Adipocyte (in vitro differentiated cells): ENCODE measurements at regions not wholly inside any gene's neighbourhood (a gene's known extent, or its start where the extent isn't known, plus 50 kb on each side); places are given as distances from the start of the nearest gene placed in this dataset.

Experiments used
- DNase-seq: peaks from one replicate; pipeline ENCODE4 v3.0.0-alpha.2; 2015; ENCODE audit warnings: low read depth
- H3K27me3 ChIP-seq: replicated peaks from 2 replicates; pipeline ENCODE4 v1.7.0; 2013; ENCODE audit warnings: mild to moderate bottlenecking, low read length, moderate library complexity; ENCODE audit not compliant: control insufficient read depth, insufficient read depth
- H3K36me3 ChIP-seq: 2 replicates; pipeline ENCODE4 v1.7.0; 2013; ENCODE audit warnings: low read length, mild to moderate bottlenecking, moderate library complexity; ENCODE audit not compliant: control insufficient read depth, insufficient read depth, severe bottlenecking
- H3K4me1 ChIP-seq: 2 replicates; pipeline ENCODE4 v1.7.0; 2013; ENCODE audit warnings: mild to moderate bottlenecking, low read length, moderate library complexity; ENCODE audit not compliant: control insufficient read depth, insufficient read depth
- H3K4me3 ChIP-seq: 2 replicates; pipeline ENCODE4 v1.7.0; 2013; ENCODE audit warnings: mild to moderate bottlenecking, low read length, moderate library complexity
- H3K9ac ChIP-seq: 2 replicates; pipeline ENCODE4 v1.7.0; 2013; ENCODE audit warnings: mild to moderate bottlenecking, low read length, moderate library complexity
- H3K9me3 ChIP-seq: 2 replicates; pipeline ENCODE4 v1.7.0; 2013; ENCODE audit warnings: mild to moderate bottlenecking, low read length, moderate library complexity; ENCODE audit not compliant: control insufficient read depth

- H3K9ac ChIP-seq: no peak overlapping the region
- H3K4me1 ChIP-seq: no peaks in the 10 kb centered on the region
- no peak overlapping the region for H3K4me3 ChIP-seq
- H3K27me3 ChIP-seq: no peaks in the 10 kb centered on the region
- DNase-seq: no peak
- H3K9me3 ChIP-seq: peaks cover 6% of the 10 kb centered on the region
- H3K36me3 ChIP-seq: no peaks in the 10 kb centered on the region
Measured at GRCh38 chr5:27267209-27267824, 228.9 kb upstream of the CDH9 start.

- H3K27me3 ChIP-seq: no peaks in the 10 kb centered on the region
- no peaks in the 10 kb centered on the region for H3K4me1 ChIP-seq
- peaks cover 6% of the 10 kb centered on the region for H3K9me3 ChIP-seq
- no peaks in the 10 kb centered on the region for H3K36me3 ChIP-seq
- no peak overlapping the region for H3K4me3 ChIP-seq
- DNase-seq: no peak
- H3K9ac ChIP-seq: no peak overlapping the region
Measured at GRCh38 chr5:27266184-27266583, 227.8 kb upstream of the CDH9 start.

GRCh38 chr5:27257696-27258095 lies 219.3 kb upstream of the CDH9 start:
- peaks cover 4% of the 10 kb centered on the region for H3K27me3 ChIP-seq
- H3K9me3 ChIP-seq: peaks cover 4% of the 10 kb centered on the region
- no peak for DNase-seq
- H3K4me1 ChIP-seq: no peaks in the 10 kb centered on the region
- H3K9ac ChIP-seq: no peak overlapping the region
- no peaks in the 10 kb centered on the region for H3K36me3 ChIP-seq
- no peak overlapping the region for H3K4me3 ChIP-seq

GRCh38 chr5:27252911-27253310 lies 214.5 kb upstream of the CDH9 start:
- no peaks in the 10 kb centered on the region for H3K27me3 ChIP-seq
- no peaks in the 10 kb centered on the region for H3K4me1 ChIP-seq
- no peak overlapping the region for H3K4me3 ChIP-seq
- no peak for DNase-seq
- H3K9me3 ChIP-seq: peaks cover 4% of the 10 kb centered on the region
- H3K36me3 ChIP-seq: no peaks in the 10 kb centered on the region
- no peak overlapping the region for H3K9ac ChIP-seq

GRCh38 chr5:27242258-27242626 lies 203.9 kb upstream of the CDH9 start:
- Histone ChIP-seq H3K4me1 (peaks cover 12% of the 10 kb centered on the region), H3K4me3 (no peak overlapping the region), H3K9me3 (peaks cover 14% of the 10 kb centered on the region), H3K9ac (no peak overlapping the region), H3K27me3 (no peaks in the 10 kb centered on the region), H3K36me3 (no peaks in the 10 kb centered on the region)
- DNase-seq: no peak

GRCh38 chr5:27241564-27242257 lies 203.3 kb upstream of the CDH9 start:
- Histone ChIP-seq H3K27me3 (no peaks in the 10 kb centered on the region), H3K4me3 (no peak overlapping the region), H3K9me3 (peaks cover 14% of the 10 kb centered on the region), H3K36me3 (no peaks in the 10 kb centered on the region), H3K4me1 (peaks cover 12% of the 10 kb centered on the region), H3K9ac (no peak overlapping the region)
- peak; percentile 96 for DNase-seq

- Histone ChIP-seq H3K4me3 (no peak overlapping the region), H3K9ac (no peak overlapping the region), H3K36me3 (no peaks in the 10 kb centered on the region), H3K9me3 (peaks cover 14% of the 10 kb centered on the region), H3K4me1 (peaks cover 12% of the 10 kb centered on the region), H3K27me3 (no peaks in the 10 kb centered on the region)
- no peak for DNase-seq
Measured at GRCh38 chr5:27240791-27241190, 202.4 kb upstream of the CDH9 start.

- no peaks in the 10 kb centered on the region for H3K4me1 ChIP-seq
- peaks cover 4% of the 10 kb centered on the region for H3K27me3 ChIP-seq
- no peak overlapping the region for H3K4me3 ChIP-seq
- H3K9ac ChIP-seq: no peak overlapping the region
- no peak for DNase-seq
- H3K36me3 ChIP-seq: no peaks in the 10 kb centered on the region
- peaks cover 3% of the 10 kb centered on the region for H3K9me3 ChIP-seq
Measured at GRCh38 chr5:27234916-27235315, 196.5 kb upstream of the CDH9 start.

GRCh38 chr5:27221410-27221809 lies 183.0 kb upstream of the CDH9 start:
- Histone ChIP-seq H3K4me3 (no peak overlapping the region), H3K9ac (no peak overlapping the region), H3K27me3 (no peaks in the 10 kb centered on the region), H3K4me1 (no peaks in the 10 kb centered on the region), H3K36me3 (no peaks in the 10 kb centered on the region), H3K9me3 (no peaks in the 10 kb centered on the region)
- no peak for DNase-seq

GRCh38 chr5:27220752-27221151 lies 182.4 kb upstream of the CDH9 start:
- H3K4me3 ChIP-seq: no peak overlapping the region
- no peaks in the 10 kb centered on the region for H3K4me1 ChIP-seq
- no peaks in the 10 kb centered on the region for H3K27me3 ChIP-seq
- DNase-seq: no peak
- no peaks in the 10 kb centered on the region for H3K9me3 ChIP-seq
- no peaks in the 10 kb centered on the region for H3K36me3 ChIP-seq
- H3K9ac ChIP-seq: no peak overlapping the region

GRCh38 chr5:27217977-27218376 lies 179.6 kb upstream of the CDH9 start:
- no peaks in the 10 kb centered on the region for H3K36me3 ChIP-seq
- H3K27me3 ChIP-seq: no peaks in the 10 kb centered on the region
- H3K9ac ChIP-seq: no peak overlapping the region
- H3K4me3 ChIP-seq: no peak overlapping the region
- DNase-seq: no peak
- H3K9me3 ChIP-seq: no peaks in the 10 kb centered on the region
- no peaks in the 10 kb centered on the region for H3K4me1 ChIP-seq
